Naive thymus-derived CD4-positive, alpha-beta T cell (primary cell): ENCODE measurements at regions not wholly inside any gene's neighbourhood (a gene's known extent, or its start where the extent isn't known, plus 50 kb on each side); places are given as distances from the start of the nearest gene placed in this dataset.

Experiments used
- ATAC-seq: fragments of 150-1000 bp; cut with Tn5 transposase; 2 replicates; pipeline ENCODE4 v1.10.0; 2021; ENCODE audit warnings: mild to moderate bottlenecking, moderate library complexity
- CTCF ChIA-PET: fragments of 350-600 bp; sonication (Branson Sonifier 250); formaldehyde crosslinking; loops from one replicate; lab custom pipeline; 2021; ENCODE audit warnings: antibody characterized with exemption; lab: Charles Lee
- POLR2A ChIA-PET: fragments of 350-600 bp; sonication (Branson Sonifier 250); formaldehyde crosslinking; loops from one replicate; lab custom pipeline; 2021; ENCODE audit warnings: antibody characterized with exemption, inconsistent platforms; lab: Charles Lee
- DNase-seq, 9 donors: peaks; one replicate each; pipeline versions ENCODE4 v3.0.0 to v3.0.0-alpha.2; 2020 to 2022; ENCODE audit warnings: mixed read lengths in 1 of 9
- H3K27ac ChIP-seq: one replicate; pipeline ENCODE4 v1.7.0; 2013; ENCODE audit warnings: mild to moderate bottlenecking, low read depth, low read length, moderate library complexity
- H3K27me3 ChIP-seq, 2 donors: one replicate each; pipeline ENCODE4 v1.7.0; 2013; ENCODE audit warnings: low read length in 2 of 2, mild to moderate bottlenecking in 2 of 2, moderate library complexity in 2 of 2; ENCODE audit not compliant: control insufficient read depth in 2 of 2, insufficient read depth in 2 of 2
- H3K36me3 ChIP-seq, 3 experiments: 1 replicate in 2 of 3; 2 replicates in 1 of 3; pipeline ENCODE4 v1.7.0; 2013; ENCODE audit warnings: low read length in 3 of 3, mild to moderate bottlenecking in 3 of 3, moderate library complexity in 1 of 3; ENCODE audit not compliant: insufficient read depth in 3 of 3, control insufficient read depth in 2 of 3
- H3K4me1 ChIP-seq, 2 donors: one replicate each; pipeline ENCODE4 v1.7.0; 2013; ENCODE audit warnings: low read length in 2 of 2, mild to moderate bottlenecking in 2 of 2, moderate library complexity in 1 of 2; ENCODE audit not compliant: control insufficient read depth in 2 of 2, insufficient read depth in 2 of 2
- H3K4me3 ChIP-seq: 2 replicates; pipeline ENCODE4 v1.7.0; 2013; ENCODE audit warnings: mild to moderate bottlenecking, low read length
- H3K9me3 ChIP-seq, 3 experiments: 1 replicate in 2 of 3; 2 replicates in 1 of 3; pipeline ENCODE4 v1.7.0; 2013; ENCODE audit warnings: low read length in 3 of 3; ENCODE audit not compliant: control insufficient read depth in 2 of 3
- H3K27ac Mint-ChIP-seq, 9 donors: one replicate each; pipeline ENCODE4 v1.8.0; 2020 to 2022; ENCODE audit warnings: mixed read lengths in 9 of 9, mild to moderate bottlenecking in 8 of 9, moderate library complexity in 5 of 9, inconsistent platforms in 2 of 9
- H3K27me3 Mint-ChIP-seq, 5 donors: one replicate each; pipeline ENCODE4 v1.8.0; 2021 to 2022; ENCODE audit warnings: mixed read lengths in 5 of 5, mild to moderate bottlenecking in 1 of 5
- H3K36me3 Mint-ChIP-seq, 5 donors: one replicate each; pipeline ENCODE4 v1.8.0; 2020 to 2022; ENCODE audit warnings: mixed read lengths in 5 of 5, mild to moderate bottlenecking in 3 of 5, inconsistent platforms in 1 of 5
- H3K4me1 Mint-ChIP-seq, 7 donors: one replicate each; pipeline ENCODE4 v1.8.0; 2020 to 2022; ENCODE audit warnings: mixed read lengths in 7 of 7, mild to moderate bottlenecking in 3 of 7, inconsistent platforms in 1 of 7
- H3K4me3 Mint-ChIP-seq, 10 donors: one replicate each; pipeline ENCODE4 v1.8.0; 2020 to 2022; ENCODE audit warnings: mild to moderate bottlenecking in 10 of 10, mixed read lengths in 10 of 10, moderate library complexity in 6 of 10, inconsistent platforms in 2 of 10
- H3K9me3 Mint-ChIP-seq, 11 donors: one replicate each; pipeline ENCODE4 v1.8.0; 2020 to 2022; ENCODE audit warnings: mixed read lengths in 11 of 11, mild to moderate bottlenecking in 4 of 11, inconsistent platforms in 1 of 11, moderate library complexity in 1 of 11
- intact Hi-C, 2 donors: fragments of 100-400 bp; cut with micrococcal nuclease; formaldehyde crosslinking; loops; one replicate each; pipeline ENCODE4 v1.15.1; 2023

DNA sequence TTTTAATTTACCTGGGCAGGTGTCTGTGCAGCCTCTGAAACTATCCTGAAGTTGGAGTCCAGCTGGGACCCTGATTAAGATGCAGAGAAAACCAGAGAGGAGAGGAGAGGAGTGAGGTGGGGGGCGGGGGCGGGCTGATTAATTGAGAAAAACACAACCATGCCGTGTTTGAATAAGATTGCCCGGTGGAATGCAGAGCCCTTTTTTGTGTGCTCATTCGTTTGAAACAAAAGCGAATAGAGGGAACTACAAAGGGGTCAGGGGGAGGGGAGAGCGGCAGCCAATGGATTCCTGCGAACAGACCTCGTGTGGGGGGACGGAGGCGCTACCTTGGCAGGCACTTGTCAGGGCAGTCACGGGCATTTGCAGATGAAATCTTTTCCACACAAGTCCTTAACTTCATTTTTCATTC is 355.8 kb downstream of the SOX9 start:
- peaks cover 0 to 25% (median 4%) of the 10 kb centered on the region in 11 donors for H3K9me3 Mint-ChIP-seq
- H3K36me3 Mint-ChIP-seq = peaks cover 0 to 10% (median 0%) of the 10 kb centered on the region in 5 donors
- ATAC-seq = no peak
- Histone ChIP-seq H3K4me3 (no peak overlapping the region), H3K4me1 (no peaks in the 10 kb centered on the region), H3K9me3 (no peaks in the 10 kb centered on the region), H3K27me3 (no peaks in the 10 kb centered on the region), H3K27ac (no peak overlapping the region), H3K36me3 (no peaks in the 10 kb centered on the region)
- POLR2A ChIA-PET = no interaction called here
- H3K27ac Mint-ChIP-seq = no peak overlapping the region
- CTCF ChIA-PET = no interaction called here
- intact Hi-C loops = no loop called here
- no peak for DNase-seq
- no peak overlapping the region for H3K4me3 Mint-ChIP-seq
- peaks cover 14 to 73% (median 36%) of the 10 kb centered on the region in 5 donors for H3K27me3 Mint-ChIP-seq
- H3K4me1 Mint-ChIP-seq = no peaks in the 10 kb centered on the region

GRCh38 chr17:72477491-72477890 is 356.7 kb downstream of the SOX9 start:
- no peak for ATAC-seq
- Mint-ChIP-seq H3K36me3 (peaks cover 0 to 10% (median 0%) of the 10 kb centered on the region in 5 donors), H3K9me3 (peaks cover 0 to 25% (median 4%) of the 10 kb centered on the region in 11 donors), H3K27me3 (peaks cover 14 to 67% (median 31%) of the 10 kb centered on the region in 5 donors), H3K27ac (no peak overlapping the region), H3K4me1 (peaks cover 0 to 3% (median 0%) of the 10 kb centered on the region in 7 donors), H3K4me3 (no peak overlapping the region)
- no peaks in the 10 kb centered on the region for H3K36me3 ChIP-seq
- POLR2A ChIA-PET = no interaction called here
- DNase-seq = no peak
- no peaks in the 10 kb centered on the region for H3K9me3 ChIP-seq
- no peaks in the 10 kb centered on the region for H3K4me1 ChIP-seq
- CTCF ChIA-PET = no interaction called here
- intact Hi-C loops = no loop called here
- no peaks in the 10 kb centered on the region for H3K27me3 ChIP-seq
- no peak overlapping the region for H3K27ac ChIP-seq
- no peak overlapping the region for H3K4me3 ChIP-seq

DNA sequence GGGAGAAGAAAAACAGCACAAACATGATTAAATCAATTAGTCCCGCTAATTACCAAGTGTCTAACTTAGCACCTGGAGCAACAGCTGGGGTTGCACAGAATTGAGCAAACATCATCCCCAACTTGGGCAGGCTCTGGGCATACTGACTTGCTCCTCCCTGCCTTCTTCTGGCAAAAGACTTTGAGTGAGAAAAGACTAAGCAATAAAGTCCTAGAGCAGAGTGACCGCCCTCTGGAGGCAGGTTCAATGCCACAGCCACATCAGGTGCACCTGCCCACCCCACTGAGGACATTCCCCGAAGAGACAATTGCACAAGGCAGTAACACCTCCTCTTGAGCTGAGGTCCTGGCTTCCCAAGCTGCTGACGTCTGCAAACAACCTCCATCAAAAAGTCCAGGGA is 358.3 kb downstream of the SOX9 start:
- no peaks in the 10 kb centered on the region for H3K4me1 ChIP-seq
- Mint-ChIP-seq H3K27ac (no peak overlapping the region), H3K36me3 (peaks cover 0 to 10% (median 0%) of the 10 kb centered on the region in 5 donors), H3K27me3 (peaks cover 14 to 65% (median 33%) of the 10 kb centered on the region in 5 donors), H3K4me3 (no peak overlapping the region), H3K4me1 (peaks cover 0 to 3% (median 0%) of the 10 kb centered on the region in 7 donors), H3K9me3 (peaks cover 0 to 30% (median 6%) of the 10 kb centered on the region in 11 donors)
- intact Hi-C loops = no loop called here
- no peak for ATAC-seq
- no peaks in the 10 kb centered on the region for H3K36me3 ChIP-seq
- ChIA-PET CTCF (no interaction called here), POLR2A (no interaction called here)
- no peak for DNase-seq
- no peak overlapping the region for H3K4me3 ChIP-seq
- no peak overlapping the region for H3K27ac ChIP-seq
- H3K27me3 ChIP-seq = no peaks in the 10 kb centered on the region
- H3K9me3 ChIP-seq = no peaks in the 10 kb centered on the region

- ATAC-seq (no peak), DNase-seq (no peak)
- Mint-ChIP-seq H3K27ac (no peak overlapping the region), H3K36me3 (peaks cover 0 to 10% (median 0%) of the 10 kb centered on the region in 5 donors), H3K27me3 (peaks cover 7 to 59% (median 27%) of the 10 kb centered on the region in 5 donors), H3K9me3 (peaks cover 0 to 16% (median 2%) of the 10 kb centered on the region in 11 donors), H3K4me1 (peaks cover 0 to 3% (median 0%) of the 10 kb centered on the region in 7 donors), H3K4me3 (no peak overlapping the region)
- H3K4me1 ChIP-seq = no peaks in the 10 kb centered on the region
- H3K36me3 ChIP-seq = no peaks in the 10 kb centered on the region
- ChIA-PET CTCF (no interaction called here), POLR2A (no interaction called here)
- H3K4me3 ChIP-seq = no peak overlapping the region
- no peaks in the 10 kb centered on the region for H3K27me3 ChIP-seq
- intact Hi-C loops = no loop called here
- no peaks in the 10 kb centered on the region for H3K9me3 ChIP-seq
- H3K27ac ChIP-seq = no peak overlapping the region
Observed at GRCh38 chr17:72481572-72481971, 360.8 kb downstream of the SOX9 start.

DNA sequence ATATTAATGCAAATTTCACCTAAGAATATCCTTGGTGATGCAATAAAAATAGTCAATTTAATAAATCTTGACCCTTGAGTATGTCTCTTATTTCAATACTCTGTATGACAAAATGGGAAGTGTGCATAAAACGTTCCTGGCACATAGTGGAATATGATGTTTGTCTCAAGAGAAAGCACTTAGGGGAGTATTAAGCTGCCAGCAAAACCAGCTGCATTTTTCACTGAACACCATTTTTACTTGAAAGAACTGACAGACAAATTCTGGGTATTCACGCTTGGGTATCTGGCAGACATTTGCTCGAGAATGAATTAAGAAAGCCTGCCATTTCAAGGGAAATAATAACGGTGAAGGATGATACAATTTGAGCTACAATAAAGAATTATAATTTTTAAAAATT is 364.8 kb downstream of the SOX9 start:
- H3K27ac Mint-ChIP-seq = no peak overlapping the region
- H3K9me3 Mint-ChIP-seq = peaks cover 0 to 16% (median 4%) of the 10 kb centered on the region in 11 donors
- H3K27me3 Mint-ChIP-seq = peaks cover 5 to 29% (median 15%) of the 10 kb centered on the region in 5 donors
- intact Hi-C loops = no loop called here
- Histone ChIP-seq H3K27ac (no peak overlapping the region), H3K27me3 (no peaks in the 10 kb centered on the region), H3K36me3 (no peaks in the 10 kb centered on the region), H3K4me3 (no peak overlapping the region), H3K4me1 (no peaks in the 10 kb centered on the region), H3K9me3 (peaks cover 0 to 4% (median 0%) of the 10 kb centered on the region in 3 experiments)
- peaks cover 0 to 3% (median 0%) of the 10 kb centered on the region in 7 donors for H3K4me1 Mint-ChIP-seq
- DNase-seq (no peak), ATAC-seq (no peak)
- H3K36me3 Mint-ChIP-seq = no peaks in the 10 kb centered on the region
- ChIA-PET CTCF (no interaction called here), POLR2A (no interaction called here)
- H3K4me3 Mint-ChIP-seq = no peak overlapping the region

DNA sequence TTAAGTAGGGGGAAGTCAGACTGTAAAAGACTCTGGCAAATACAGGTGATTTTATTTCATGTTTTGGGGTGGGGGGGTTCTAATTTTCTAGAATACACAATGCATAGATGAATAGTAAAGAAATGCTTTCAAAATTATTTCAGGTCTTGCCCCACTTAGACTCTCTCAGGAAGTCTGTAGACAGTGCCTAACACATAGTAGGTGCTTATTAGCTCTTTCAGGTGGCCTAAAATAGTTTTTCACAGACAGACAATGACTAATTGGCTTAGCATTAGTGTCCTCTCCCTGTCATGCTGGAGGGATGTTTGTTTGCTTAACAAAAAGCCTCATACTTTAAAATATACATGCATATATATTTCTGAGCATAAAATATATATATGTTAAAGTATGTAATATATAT is 366.0 kb downstream of the SOX9 start:
- Mint-ChIP-seq H3K36me3 (no peaks in the 10 kb centered on the region), H3K4me1 (peaks cover 0 to 3% (median 0%) of the 10 kb centered on the region in 7 donors), H3K27ac (no peak overlapping the region), H3K9me3 (peaks cover 0 to 16% (median 5%) of the 10 kb centered on the region in 11 donors), H3K27me3 (peaks cover 5 to 21% (median 13%) of the 10 kb centered on the region in 5 donors), H3K4me3 (no peak overlapping the region)
- no peaks in the 10 kb centered on the region for H3K27me3 ChIP-seq
- CTCF ChIA-PET = no interaction called here
- H3K4me1 ChIP-seq = no peaks in the 10 kb centered on the region
- no peaks in the 10 kb centered on the region for H3K36me3 ChIP-seq
- H3K27ac ChIP-seq = no peak overlapping the region
- no peak overlapping the region for H3K4me3 ChIP-seq
- POLR2A ChIA-PET = no interaction called here
- DNase-seq (no peak), ATAC-seq (no peak)
- peaks cover 0 to 11% (median 0%) of the 10 kb centered on the region in 3 experiments for H3K9me3 ChIP-seq
- intact Hi-C loops = no loop called here

- Mint-ChIP-seq H3K27me3 (peaks cover 5 to 23% (median 12%) of the 10 kb centered on the region in 5 donors), H3K9me3 (peaks cover 0 to 18% (median 7%) of the 10 kb centered on the region in 11 donors), H3K36me3 (no peaks in the 10 kb centered on the region), H3K4me1 (no peaks in the 10 kb centered on the region), H3K4me3 (no peak overlapping the region), H3K27ac (no peak overlapping the region)
- intact Hi-C loops = no loop called here
- Histone ChIP-seq H3K9me3 (peaks cover 0 to 11% (median 0%) of the 10 kb centered on the region in 3 experiments), H3K4me1 (no peaks in the 10 kb centered on the region), H3K27ac (no peak overlapping the region), H3K27me3 (no peaks in the 10 kb centered on the region), H3K36me3 (no peaks in the 10 kb centered on the region), H3K4me3 (no peak overlapping the region)
- CTCF ChIA-PET = no interaction called here
- POLR2A ChIA-PET = no interaction called here
- ATAC-seq (no peak), DNase-seq (no peak)
Observed at GRCh38 chr17:72487731-72488494, 367.1 kb downstream of the SOX9 start.
